ENCODE measurements at regions not wholly inside any gene's neighbourhood (a gene's known extent, or its start where the extent isn't known, plus 50 kb on each side); places are given as distances from the start of the nearest gene placed in this dataset.

DNA sequence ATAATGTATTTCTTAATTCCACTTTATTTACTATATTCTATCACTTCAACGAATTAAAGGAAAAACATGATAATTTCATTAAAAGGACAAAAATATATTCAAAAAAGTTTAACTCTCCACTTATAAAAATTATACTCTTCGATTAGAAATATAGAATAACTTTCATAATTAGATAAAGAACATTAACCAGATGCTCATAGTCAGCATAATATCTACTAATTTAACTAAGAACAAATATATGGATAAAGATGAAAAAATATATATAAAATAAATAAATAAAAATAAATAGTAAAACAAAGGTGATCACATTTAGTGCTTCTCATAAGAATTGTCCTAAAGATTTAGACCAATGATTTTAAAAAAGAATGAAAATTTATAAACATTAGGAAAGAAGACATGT, 1065.2 kb upstream of the CNTN5 start:
- no peak for ATAC-seq
- Histone ChIP-seq H3K36me3 (ENCODE audit: control insufficient read depth, insufficient read depth, low read length) (no peaks in the 10 kb centered on the region), H3K4me2 (ENCODE audit: insufficient read depth, low read length) (no peak overlapping the region), H3K9me3 (replicated peaks; ENCODE audit: control insufficient read depth, insufficient read depth, low read depth, low read length) (peaks cover 9% of the 10 kb centered on the region), H4K20me1 (replicated peaks; ENCODE audit: control insufficient read depth, insufficient read depth, low read length) (no peaks in the 10 kb centered on the region), H3K27me3 (ENCODE audit: control insufficient read depth in 2 of 2, insufficient read depth in 2 of 2, low read length in 2 of 2) (no peaks in the 10 kb centered on the region), H2AFZ (ENCODE audit: low read depth, low read length) (0 out of 2 replicates have a peak overlapping the region, but pooled peaks have one; percentile 85), H3K79me2 (ENCODE audit: control insufficient read depth, insufficient read depth, low read length) (no peaks in the 10 kb centered on the region), H3K9me1 (ENCODE audit: control insufficient read depth, insufficient read depth, low read length) (no peaks in the 10 kb centered on the region), H3K27ac (ENCODE audit: extremely low read depth, low read depth, low read length) (no peak overlapping the region), H3K4me3 (no peak overlapping the region), H3K4me1 (replicated peaks in 1 of 2; ENCODE audit: control insufficient read depth in 2 of 2, insufficient read depth in 2 of 2, low read length in 2 of 2) (peaks cover 0 to 3% of the 10 kb centered on the region in 2 experiments; a peak in 1 of 5 replicates), H3K9ac (ENCODE audit: insufficient read depth in 1 of 2, low read depth in 2 of 2, low read length in 2 of 2) (no peak overlapping the region)
- in situ Hi-C loops (cut with MboI) (no loop called here), intact Hi-C loops (cut with micrococcal nuclease) (no loop called here)
- TF ChIP-seq ZNF316 (IDR thresholded peaks at IDR 0.05) (peak; percentile 73), FOXJ2 (tag; IDR thresholded peaks at IDR 0.05) (no peak), C11orf30 (IDR thresholded peaks at IDR 0.05; ENCODE audit: low read depth) (peak; percentile 52)
- POLR2A ChIA-PET: no interaction called here
- DNase-seq (ENCODE audit: extremely low read depth in 1 of 4, low spot score in 3 of 4): no peak
- 28% methylated on average over 2 of the region's 2 CpGs for WGBS (ENCODE audit: insufficient coverage, low coverage, missing lambda C conversion rate)
- FAIRE-seq: no peak
- no TSS peak for BruUV-seq (replicated peaks)
- CTCF ChIA-PET (ENCODE audit: low intra/inter-chr PET ratio): no interaction called here

GRCh38 chr11:97956904-97957303, 1063.8 kb upstream of the CNTN5 start:
- POLR2A ChIA-PET: interaction anchor here (0.6 kb wide), 1 partner anchor 194 kb away, joined by 6 read pairs; no protein-coding TSS in a partner anchor
- WGBS (ENCODE audit: insufficient coverage, low coverage, missing lambda C conversion rate): 44% methylated on average over 2 of the region's 2 CpGs
- no peak for FAIRE-seq
- TF ChIP-seq ZNF699 (CRISPR knock-in tag; IDR thresholded peaks at IDR 0.05; ENCODE audit: insufficient replicate concordance): no peak
- no peak for TF ChIP-seq GABPB1 (CRISPR knock-in tag; IDR thresholded peaks at IDR 0.05)
- no peak for TF ChIP-seq MBD2 (IDR thresholded peaks at IDR 0.05; ENCODE audit: borderline replicate concordance, low read depth)
- no peak for TF ChIP-seq ZNF511 (CRISPR knock-in tag; IDR thresholded peaks at IDR 0.05)
- TF ChIP-seq GATAD2A (IDR thresholded peaks at IDR 0.05): no peak
- no peak for TF ChIP-seq STAT6 (CRISPR knock-in tag; IDR thresholded peaks at IDR 0.05)
- TF ChIP-seq NFIX (CRISPR knock-in tag; IDR thresholded peaks at IDR 0.05; ENCODE audit: low read depth): no peak
- no peak for TF ChIP-seq HDAC8 (tag; IDR thresholded peaks at IDR 0.05)
- no peak for TF ChIP-seq SRSF1 (IDR thresholded peaks at IDR 0.05; ENCODE audit: low read depth, low read length)

More at GRCh38 chr11:97956904-97957303, 1063.8 kb upstream of the CNTN5 start:
- peak overlapping the region; percentile 34; the same call in 1 of the 2 replicates for H2AFZ ChIP-seq (ENCODE audit: low read depth, low read length)
- ATAC-seq (no peak; the same call in 2 of the 3 replicates), DNase-seq (ENCODE audit: extremely low read depth in 1 of 4, low spot score in 3 of 4) (no peak)
- no peaks in the 10 kb centered on the region for H3K9me1 ChIP-seq (ENCODE audit: control insufficient read depth, insufficient read depth, low read length)
- BruUV-seq (replicated peaks): no TSS peak
- peaks cover 0 to 3% of the 10 kb centered on the region in 2 experiments; a peak in 1 of 5 replicates for H3K4me1 ChIP-seq (replicated peaks in 1 of 2; ENCODE audit: control insufficient read depth in 2 of 2, insufficient read depth in 2 of 2, low read length in 2 of 2)
- 0 out of 3 replicates have a peak, but pooled peaks cover 2% of the 10 kb centered on the region for H3K36me3 ChIP-seq (ENCODE audit: control insufficient read depth, insufficient read depth, low read length)
- intact Hi-C loops (cut with micrococcal nuclease) (no loop called here), in situ Hi-C loops (cut with MboI) (no loop called here)
- H3K9ac ChIP-seq (ENCODE audit: insufficient read depth in 1 of 2, low read depth in 2 of 2, low read length in 2 of 2): no peak overlapping the region
- no peaks in the 10 kb centered on the region for H3K27me3 ChIP-seq (ENCODE audit: control insufficient read depth in 2 of 2, insufficient read depth in 2 of 2, low read length in 2 of 2)
- no peaks in the 10 kb centered on the region for H3K79me2 ChIP-seq (ENCODE audit: control insufficient read depth, insufficient read depth, low read length)
- CTCF ChIA-PET (ENCODE audit: low intra/inter-chr PET ratio): no interaction called here
- H3K4me3 ChIP-seq: no peak overlapping the region
- no peak overlapping the region for H3K4me2 ChIP-seq (ENCODE audit: insufficient read depth, low read length)
- H3K27ac ChIP-seq (ENCODE audit: extremely low read depth, low read depth, low read length): no peak overlapping the region
- H4K20me1 ChIP-seq (replicated peaks; ENCODE audit: control insufficient read depth, insufficient read depth, low read length): no peaks in the 10 kb centered on the region
- H3K9me3 ChIP-seq (replicated peaks; ENCODE audit: control insufficient read depth, insufficient read depth, low read depth, low read length): peaks cover 12% of the 10 kb centered on the region

All from K562 (cell line).